ENCODE measurements at regions not wholly inside any gene's neighbourhood (a gene's known extent, or its start where the extent isn't known, plus 50 kb on each side); places are given as distances from the start of the nearest gene placed in this dataset.

- Mint-ChIP-seq H3K27me3 (ENCODE audit: unreplicated experiment) (peaks cover 19% of the 10 kb centered on the region), H3K27ac (ENCODE audit: unreplicated experiment) (no peak overlapping the region), H3K4me3 (ENCODE audit: low read depth, unreplicated experiment) (no peak overlapping the region), H3K36me3 (ENCODE audit: insufficient read depth, unreplicated experiment) (no peaks in the 10 kb centered on the region), H3K4me1 (ENCODE audit: low read depth, unreplicated experiment) (no peaks in the 10 kb centered on the region), H3K9me3 (ENCODE audit: low read depth, unreplicated experiment) (no peaks in the 10 kb centered on the region)
- no peak for DNase-seq
- intact Hi-C loops (cut with micrococcal nuclease; ENCODE audit: unreplicated experiment), result no loop called here
- no peak for TF ChIP-seq CTCF (IDR thresholded peaks at IDR 0.05; ENCODE audit: unreplicated experiment)
- no TSS peak for BruUV-seq (replicated peaks)
- CTCF ChIA-PET, result no interaction called here
These were observed 356.3 kb downstream of the CXCL12 start for GRCh38 chr10:44028384-44029137.

- TF ChIP-seq CTCF (IDR thresholded peaks at IDR 0.05; ENCODE audit: unreplicated experiment), result no peak
- H3K9me3 Mint-ChIP-seq (ENCODE audit: low read depth, unreplicated experiment), result no peaks in the 10 kb centered on the region
- CTCF ChIA-PET, result no interaction called here
These were observed 360.4 kb downstream of the CXCL12 start for GRCh38 chr10:44024356-44025116.

GRCh38 chr10:44023517-44023916 lies 361.4 kb downstream of the CXCL12 start:
- no peak for DNase-seq
- no peaks in the 10 kb centered on the region for H3K9me3 Mint-ChIP-seq (ENCODE audit: low read depth, unreplicated experiment)
- CTCF ChIA-PET, result interaction anchor here (0.6 kb wide), 1 partner anchor 835 kb away, joined by 12 read pairs; no protein-coding TSS in a partner anchor
- no TSS peak for BruUV-seq (replicated peaks)
- no peak overlapping the region for H3K27ac Mint-ChIP-seq (ENCODE audit: unreplicated experiment)
- TF ChIP-seq CTCF (IDR thresholded peaks at IDR 0.05; ENCODE audit: unreplicated experiment), result no peak
- H3K4me3 Mint-ChIP-seq (ENCODE audit: low read depth, unreplicated experiment), result no peak overlapping the region
- H3K4me1 Mint-ChIP-seq (ENCODE audit: low read depth, unreplicated experiment), result no peaks in the 10 kb centered on the region
- no peaks in the 10 kb centered on the region for H3K36me3 Mint-ChIP-seq (ENCODE audit: insufficient read depth, unreplicated experiment)
- H3K27me3 Mint-ChIP-seq (ENCODE audit: unreplicated experiment), result peaks cover 19% of the 10 kb centered on the region
- intact Hi-C loops (cut with micrococcal nuclease; ENCODE audit: unreplicated experiment), result no loop called here

More at GRCh38 chr10:44024356-44025116, 360.4 kb downstream of the CXCL12 start:
- no TSS peak for BruUV-seq (replicated peaks)
- Mint-ChIP-seq H3K4me1 (ENCODE audit: low read depth, unreplicated experiment) (no peaks in the 10 kb centered on the region), H3K27me3 (ENCODE audit: unreplicated experiment) (peaks cover 19% of the 10 kb centered on the region), H3K27ac (ENCODE audit: unreplicated experiment) (no peak overlapping the region), H3K36me3 (ENCODE audit: insufficient read depth, unreplicated experiment) (no peaks in the 10 kb centered on the region), H3K4me3 (ENCODE audit: low read depth, unreplicated experiment) (no peak overlapping the region)
- DNase-seq, result no peak
- intact Hi-C loops (cut with micrococcal nuclease; ENCODE audit: unreplicated experiment), result no loop called here

- intact Hi-C loops (cut with micrococcal nuclease; ENCODE audit: unreplicated experiment), result no loop called here
- H3K36me3 Mint-ChIP-seq (ENCODE audit: insufficient read depth, unreplicated experiment), result no peaks in the 10 kb centered on the region
- no TSS peak for BruUV-seq (replicated peaks)
- no peak overlapping the region for H3K27ac Mint-ChIP-seq (ENCODE audit: unreplicated experiment)
- no peaks in the 10 kb centered on the region for H3K9me3 Mint-ChIP-seq (ENCODE audit: low read depth, unreplicated experiment)
- DNase-seq, result no peak
- H3K27me3 Mint-ChIP-seq (ENCODE audit: unreplicated experiment), result peaks cover 19% of the 10 kb centered on the region
- no peak for TF ChIP-seq CTCF (IDR thresholded peaks at IDR 0.05; ENCODE audit: unreplicated experiment)
- no peaks in the 10 kb centered on the region for H3K4me1 Mint-ChIP-seq (ENCODE audit: low read depth, unreplicated experiment)
- H3K4me3 Mint-ChIP-seq (ENCODE audit: low read depth, unreplicated experiment), result no peak overlapping the region
- CTCF ChIA-PET, result no interaction called here
These were observed 362.7 kb downstream of the CXCL12 start for GRCh38 chr10:44022203-44022602.

Measured in Calu3 (cell line).